ENCODE measurements at regions not wholly inside any gene's neighbourhood (a gene's known extent, or its start where the extent isn't known, plus 50 kb on each side); places are given as distances from the start of the nearest gene placed in this dataset.

DNA sequence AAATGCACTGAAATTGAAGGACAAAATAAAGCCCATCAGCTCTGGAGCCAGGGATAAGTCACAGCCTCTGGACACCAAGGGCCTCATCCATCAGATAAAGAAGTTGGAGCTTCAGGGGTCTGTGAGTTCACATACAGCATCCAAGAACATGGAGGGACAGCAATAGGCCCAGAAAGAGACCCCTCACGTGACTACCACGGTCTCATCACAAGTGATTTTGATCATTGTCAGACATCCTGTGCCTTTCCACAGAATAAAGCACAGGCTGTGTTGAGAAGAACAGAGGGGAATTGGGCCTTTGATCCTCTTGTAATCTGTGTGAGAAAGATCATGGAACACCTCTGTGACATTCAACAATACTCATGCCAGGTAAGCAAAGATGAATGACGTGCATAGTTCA is 65.2 kb upstream of the CTAGE1 start:
- Histone ChIP-seq H3K36me3 (ENCODE audit: control insufficient read depth, insufficient read depth, low read length) (no peaks in the 10 kb centered on the region), H3K27me3 (ENCODE audit: control insufficient read depth, insufficient read depth, low read length, poor library complexity, severe bottlenecking) (no peaks in the 10 kb centered on the region), H3K27ac (ENCODE audit: insufficient read depth, low read depth, low read length, poor library complexity, severe bottlenecking) (no peak overlapping the region), H3K9me3 (ENCODE audit: control insufficient read depth, low read length) (no peaks in the 10 kb centered on the region), H3K4me3 (ENCODE audit: insufficient read depth, low read depth, low read length) (no peak overlapping the region), H3K4me1 (ENCODE audit: control insufficient read depth, insufficient read depth, low read length) (no peaks in the 10 kb centered on the region)
- WGBS, 2 experiments = 93 to 97% methylated on average over 3 of the region's 3 CpGs

DNA sequence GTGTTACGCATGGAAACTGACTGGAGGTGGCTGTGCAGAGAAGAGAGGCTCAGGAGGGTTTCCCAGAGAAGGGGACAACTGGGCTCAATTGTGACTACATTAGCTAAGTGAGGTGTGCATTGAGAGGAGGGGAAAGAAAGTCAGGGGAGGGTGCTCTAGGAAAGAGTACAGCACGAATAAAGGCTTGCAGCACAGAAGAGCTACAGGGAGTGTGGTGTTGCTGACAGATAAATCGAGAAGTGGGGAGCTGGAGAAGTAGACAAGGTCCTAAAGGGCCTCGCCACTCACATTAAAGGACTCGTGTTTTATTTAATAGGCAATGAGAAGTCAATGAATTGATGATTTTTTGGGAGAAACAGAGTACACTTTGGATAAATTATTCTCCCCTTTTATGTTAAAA is 65.7 kb upstream of the CTAGE1 start:
- no peaks in the 10 kb centered on the region for H3K4me1 ChIP-seq (ENCODE audit: control insufficient read depth, insufficient read depth, low read length)
- 87 to 88% methylated on average over 5 of the region's 5 CpGs for WGBS, 2 experiments
- no peaks in the 10 kb centered on the region for H3K9me3 ChIP-seq (ENCODE audit: control insufficient read depth, low read length)
- no peaks in the 10 kb centered on the region for H3K36me3 ChIP-seq (ENCODE audit: control insufficient read depth, insufficient read depth, low read length)
- H3K4me3 ChIP-seq (ENCODE audit: insufficient read depth, low read depth, low read length) = no peak overlapping the region
- no peak overlapping the region for H3K27ac ChIP-seq (ENCODE audit: insufficient read depth, low read depth, low read length, poor library complexity, severe bottlenecking)
- H3K27me3 ChIP-seq (ENCODE audit: control insufficient read depth, insufficient read depth, low read length, poor library complexity, severe bottlenecking) = no peaks in the 10 kb centered on the region

- H3K36me3 ChIP-seq (ENCODE audit: control insufficient read depth, insufficient read depth, low read length) = no peaks in the 10 kb centered on the region
- H3K27me3 ChIP-seq (ENCODE audit: control insufficient read depth, insufficient read depth, low read length, poor library complexity, severe bottlenecking) = no peaks in the 10 kb centered on the region
- H3K4me3 ChIP-seq (ENCODE audit: insufficient read depth, low read depth, low read length) = no peak overlapping the region
- H3K4me1 ChIP-seq (ENCODE audit: control insufficient read depth, insufficient read depth, low read length) = no peaks in the 10 kb centered on the region
- no peaks in the 10 kb centered on the region for H3K9me3 ChIP-seq (ENCODE audit: control insufficient read depth, low read length)
- H3K27ac ChIP-seq (ENCODE audit: insufficient read depth, low read depth, low read length, poor library complexity, severe bottlenecking) = no peak overlapping the region
- 92 to 100% methylated on average over 2 of the region's 2 CpGs for WGBS, 2 experiments
Observed at GRCh38 chr18:22484471-22484870, 66.8 kb upstream of the CTAGE1 start.

GRCh38 chr18:22485808-22486244 is 68.1 kb upstream of the CTAGE1 start:
- H3K4me1 ChIP-seq (ENCODE audit: control insufficient read depth, insufficient read depth, low read length) = no peaks in the 10 kb centered on the region
- 91 to 93% methylated on average over 6 of the region's 6 CpGs for WGBS, 2 experiments

GRCh38 chr18:22486667-22487066 is 69.0 kb upstream of the CTAGE1 start:
- H3K36me3 ChIP-seq (ENCODE audit: control insufficient read depth, insufficient read depth, low read length) = no peaks in the 10 kb centered on the region
- H3K4me1 ChIP-seq (ENCODE audit: control insufficient read depth, insufficient read depth, low read length) = no peaks in the 10 kb centered on the region
- H3K4me3 ChIP-seq (ENCODE audit: insufficient read depth, low read depth, low read length) = no peak overlapping the region
- H3K27ac ChIP-seq (ENCODE audit: insufficient read depth, low read depth, low read length, poor library complexity, severe bottlenecking) = no peak overlapping the region
- H3K9me3 ChIP-seq (ENCODE audit: control insufficient read depth, low read length) = no peaks in the 10 kb centered on the region
- WGBS, 2 experiments = no CpG with 5 or more reads among the region's 1 CpG
- H3K27me3 ChIP-seq (ENCODE audit: control insufficient read depth, insufficient read depth, low read length, poor library complexity, severe bottlenecking) = no peaks in the 10 kb centered on the region

More at GRCh38 chr18:22485808-22486244, 68.1 kb upstream of the CTAGE1 start:
- no peak overlapping the region for H3K27ac ChIP-seq (ENCODE audit: insufficient read depth, low read depth, low read length, poor library complexity, severe bottlenecking)
- no peaks in the 10 kb centered on the region for H3K36me3 ChIP-seq (ENCODE audit: control insufficient read depth, insufficient read depth, low read length)
- no peaks in the 10 kb centered on the region for H3K9me3 ChIP-seq (ENCODE audit: control insufficient read depth, low read length)
- H3K4me3 ChIP-seq (ENCODE audit: insufficient read depth, low read depth, low read length) = no peak overlapping the region
- no peaks in the 10 kb centered on the region for H3K27me3 ChIP-seq (ENCODE audit: control insufficient read depth, insufficient read depth, low read length, poor library complexity, severe bottlenecking)

- H3K9me3 ChIP-seq (ENCODE audit: control insufficient read depth, low read length) = no peaks in the 10 kb centered on the region
- 91 to 92% methylated on average over 5 of the region's 5 CpGs for WGBS, 2 experiments
- no peaks in the 10 kb centered on the region for H3K27me3 ChIP-seq (ENCODE audit: control insufficient read depth, insufficient read depth, low read length, poor library complexity, severe bottlenecking)
- H3K27ac ChIP-seq (ENCODE audit: insufficient read depth, low read depth, low read length, poor library complexity, severe bottlenecking) = no peak overlapping the region
- no peaks in the 10 kb centered on the region for H3K36me3 ChIP-seq (ENCODE audit: control insufficient read depth, insufficient read depth, low read length)
- H3K4me1 ChIP-seq (ENCODE audit: control insufficient read depth, insufficient read depth, low read length) = no peaks in the 10 kb centered on the region
- H3K4me3 ChIP-seq (ENCODE audit: insufficient read depth, low read depth, low read length) = no peak overlapping the region
Observed at GRCh38 chr18:22488554-22488953, 70.8 kb upstream of the CTAGE1 start.

DNA sequence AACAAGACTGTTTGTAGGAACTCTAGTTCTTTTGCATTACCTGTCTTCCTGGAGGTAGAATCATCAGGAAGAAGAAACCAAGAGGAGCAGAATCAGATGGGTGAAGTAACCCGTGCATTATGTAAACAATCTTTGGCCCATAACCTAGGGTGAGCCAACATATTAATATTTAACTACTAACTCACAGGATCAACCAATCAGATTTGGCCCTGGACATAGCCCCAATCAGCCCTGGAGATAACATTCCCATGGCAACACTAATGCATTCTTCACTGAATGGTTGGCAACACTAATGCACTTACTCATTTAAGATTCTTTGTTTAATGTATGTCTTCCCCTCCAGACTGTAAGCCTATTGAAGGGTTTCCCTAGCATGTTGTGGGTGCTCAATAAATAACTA is 72.0 kb upstream of the CTAGE1 start:
- Histone ChIP-seq H3K27ac (ENCODE audit: insufficient read depth, low read depth, low read length, poor library complexity, severe bottlenecking) (no peak overlapping the region), H3K4me3 (ENCODE audit: insufficient read depth, low read depth, low read length) (no peak overlapping the region), H3K4me1 (ENCODE audit: control insufficient read depth, insufficient read depth, low read length) (no peaks in the 10 kb centered on the region), H3K36me3 (ENCODE audit: control insufficient read depth, insufficient read depth, low read length) (no peaks in the 10 kb centered on the region), H3K27me3 (ENCODE audit: control insufficient read depth, insufficient read depth, low read length, poor library complexity, severe bottlenecking) (no peaks in the 10 kb centered on the region), H3K9me3 (ENCODE audit: control insufficient read depth, low read length) (no peaks in the 10 kb centered on the region)
- 88 to 92% methylated on average over 1 of the region's 1 CpG for WGBS, 2 experiments

DNA sequence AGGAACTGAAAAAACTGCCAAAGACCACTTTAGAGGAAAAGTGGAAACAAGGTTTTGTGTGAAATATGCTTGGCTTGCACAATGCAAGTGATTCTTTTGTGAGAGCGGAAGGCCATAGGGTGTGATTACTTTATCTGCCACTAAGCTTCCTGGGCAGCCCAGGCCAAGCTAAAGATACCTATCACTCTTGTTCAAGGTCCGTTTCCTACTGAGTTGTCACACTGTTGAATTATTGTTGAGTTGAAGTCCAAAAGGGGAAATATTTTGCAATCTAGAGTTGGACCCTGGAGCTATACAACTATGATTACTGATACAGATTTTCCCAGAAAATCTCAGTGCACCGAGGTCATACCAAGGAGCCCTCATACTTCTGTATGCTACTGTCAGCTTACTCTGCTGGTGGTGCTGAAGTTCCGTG is 72.7 kb upstream of the CTAGE1 start:
- Histone ChIP-seq H3K27me3 (ENCODE audit: control insufficient read depth, insufficient read depth, low read length, poor library complexity, severe bottlenecking) (no peaks in the 10 kb centered on the region), H3K9me3 (ENCODE audit: control insufficient read depth, low read length) (no peaks in the 10 kb centered on the region), H3K27ac (ENCODE audit: insufficient read depth, low read depth, low read length, poor library complexity, severe bottlenecking) (no peak overlapping the region), H3K4me3 (ENCODE audit: insufficient read depth, low read depth, low read length) (no peak overlapping the region), H3K4me1 (ENCODE audit: control insufficient read depth, insufficient read depth, low read length) (no peaks in the 10 kb centered on the region), H3K36me3 (ENCODE audit: control insufficient read depth, insufficient read depth, low read length) (no peaks in the 10 kb centered on the region)
- 94 to 98% methylated on average over 4 of the region's 4 CpGs for WGBS, 2 experiments

DNA sequence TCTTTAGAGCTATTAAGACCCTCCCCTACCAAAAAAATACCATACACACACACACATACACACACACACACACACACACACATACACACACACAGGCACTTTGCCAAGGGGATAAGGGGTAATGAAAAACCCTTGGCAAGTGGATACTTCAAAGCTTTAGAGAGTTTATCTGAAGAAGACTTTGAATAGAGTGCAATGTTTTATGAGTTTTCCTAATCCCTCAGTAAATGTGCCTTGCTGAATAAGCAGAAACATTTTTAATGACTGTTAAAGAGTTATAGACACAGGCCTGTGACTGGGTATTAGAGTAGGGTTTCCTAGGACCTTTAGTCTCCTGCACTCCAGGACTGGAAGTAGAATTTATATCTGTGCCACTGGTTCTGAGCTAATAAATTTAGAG is 75.5 kb upstream of the CTAGE1 start:
- Histone ChIP-seq H3K4me1 (ENCODE audit: control insufficient read depth, insufficient read depth, low read length) (no peaks in the 10 kb centered on the region), H3K27me3 (ENCODE audit: control insufficient read depth, insufficient read depth, low read length, poor library complexity, severe bottlenecking) (no peaks in the 10 kb centered on the region), H3K27ac (ENCODE audit: insufficient read depth, low read depth, low read length, poor library complexity, severe bottlenecking) (no peak overlapping the region), H3K4me3 (ENCODE audit: insufficient read depth, low read depth, low read length) (no peak overlapping the region), H3K9me3 (ENCODE audit: control insufficient read depth, low read length) (no peaks in the 10 kb centered on the region), H3K36me3 (ENCODE audit: control insufficient read depth, insufficient read depth, low read length) (no peaks in the 10 kb centered on the region)

GRCh38 chr18:22493940-22494339 is 76.2 kb upstream of the CTAGE1 start:
- Histone ChIP-seq H3K27ac (ENCODE audit: insufficient read depth, low read depth, low read length, poor library complexity, severe bottlenecking) (no peak overlapping the region), H3K36me3 (ENCODE audit: control insufficient read depth, insufficient read depth, low read length) (no peaks in the 10 kb centered on the region), H3K4me1 (ENCODE audit: control insufficient read depth, insufficient read depth, low read length) (no peaks in the 10 kb centered on the region), H3K4me3 (ENCODE audit: insufficient read depth, low read depth, low read length) (no peak overlapping the region), H3K9me3 (ENCODE audit: control insufficient read depth, low read length) (no peaks in the 10 kb centered on the region), H3K27me3 (ENCODE audit: control insufficient read depth, insufficient read depth, low read length, poor library complexity, severe bottlenecking) (no peaks in the 10 kb centered on the region)
- 85 to 93% methylated on average over 4 of the region's 4 CpGs for WGBS, 2 experiments

DNA sequence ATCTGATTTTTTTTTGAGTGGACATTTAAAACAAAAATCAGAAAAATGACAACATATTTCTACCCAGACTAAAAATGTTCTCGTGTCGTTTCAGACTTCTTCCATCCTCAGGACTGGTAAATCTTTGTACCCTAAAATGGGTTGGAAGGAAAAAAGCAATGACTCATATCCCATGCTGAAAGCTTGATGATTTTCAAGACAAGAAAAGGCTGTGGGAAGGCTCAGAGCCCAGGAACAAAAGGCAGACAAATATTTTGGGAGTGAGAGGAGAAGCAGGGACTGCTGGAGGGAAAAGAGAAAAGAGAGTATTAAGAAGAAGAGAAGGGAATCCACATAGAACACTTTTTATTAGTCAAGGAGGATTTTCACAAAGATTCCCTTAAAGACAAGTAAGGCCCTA is 77.1 kb upstream of the CTAGE1 start:
- Histone ChIP-seq H3K27ac (ENCODE audit: insufficient read depth, low read depth, low read length, poor library complexity, severe bottlenecking) (no peak overlapping the region), H3K27me3 (ENCODE audit: control insufficient read depth, insufficient read depth, low read length, poor library complexity, severe bottlenecking) (no peaks in the 10 kb centered on the region), H3K36me3 (ENCODE audit: control insufficient read depth, insufficient read depth, low read length) (no peaks in the 10 kb centered on the region), H3K9me3 (ENCODE audit: control insufficient read depth, low read length) (no peaks in the 10 kb centered on the region), H3K4me1 (ENCODE audit: control insufficient read depth, insufficient read depth, low read length) (no peaks in the 10 kb centered on the region), H3K4me3 (ENCODE audit: insufficient read depth, low read depth, low read length) (no peak overlapping the region)
- 83 to 89% methylated on average over 2 of the region's 2 CpGs for WGBS, 2 experiments
